HG02588 (cell line): ENCODE measurements at regions not wholly inside any gene's neighbourhood (a gene's known extent, or its start where the extent isn't known, plus 50 kb on each side); places are given as distances from the start of the nearest gene placed in this dataset.

Experiments
- ATAC-seq: cut with Tn5 transposase; IDR thresholded peaks from one replicate; pipeline ENCODE4 v1.9.1; 2021; ENCODE audit warnings: mild to moderate bottlenecking, moderate library complexity; ENCODE audit not compliant: unreplicated experiment

GRCh38 chr20:48257833-48258232, 472.6 kb upstream of the SULF2 start:
- ATAC-seq = no peak

- no peak for ATAC-seq
These were observed 462.7 kb upstream of the SULF2 start for GRCh38 chr20:48247961-48248360.

DNA sequence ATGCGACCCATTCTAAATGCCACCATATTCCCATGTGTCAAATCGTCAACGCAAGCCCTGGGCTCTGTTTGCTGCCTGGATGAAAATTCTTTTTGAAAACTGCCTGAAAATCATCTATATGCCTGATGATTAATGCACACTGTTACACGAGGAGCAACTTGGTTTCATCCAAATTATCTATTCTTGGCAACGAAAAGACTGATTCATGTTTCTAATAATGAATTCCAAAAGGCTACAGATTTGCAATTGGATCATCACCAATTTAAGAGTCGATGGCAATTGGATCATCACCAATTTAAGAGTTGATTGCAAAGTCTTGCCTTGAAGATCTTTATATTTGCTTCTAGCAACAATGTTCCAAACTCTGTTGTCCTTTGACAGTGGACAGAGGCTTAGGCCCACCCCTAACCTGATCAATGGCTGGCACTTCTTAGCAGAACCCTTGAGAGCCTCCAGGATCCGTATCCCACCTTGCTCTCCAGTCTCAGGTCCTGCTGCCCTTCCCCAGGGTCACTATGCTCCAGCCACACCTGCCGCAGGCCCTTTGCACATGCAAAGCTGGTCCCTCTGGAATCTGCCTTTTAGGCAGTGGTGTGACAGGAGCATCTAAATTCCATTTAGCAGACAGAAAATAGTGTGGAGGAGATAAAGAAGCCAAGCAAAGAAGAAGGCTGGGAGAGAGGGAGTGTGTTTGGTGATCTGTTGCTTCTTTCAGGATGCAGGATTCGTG, 460.9 kb upstream of the SULF2 start:
- no peak for ATAC-seq

DNA sequence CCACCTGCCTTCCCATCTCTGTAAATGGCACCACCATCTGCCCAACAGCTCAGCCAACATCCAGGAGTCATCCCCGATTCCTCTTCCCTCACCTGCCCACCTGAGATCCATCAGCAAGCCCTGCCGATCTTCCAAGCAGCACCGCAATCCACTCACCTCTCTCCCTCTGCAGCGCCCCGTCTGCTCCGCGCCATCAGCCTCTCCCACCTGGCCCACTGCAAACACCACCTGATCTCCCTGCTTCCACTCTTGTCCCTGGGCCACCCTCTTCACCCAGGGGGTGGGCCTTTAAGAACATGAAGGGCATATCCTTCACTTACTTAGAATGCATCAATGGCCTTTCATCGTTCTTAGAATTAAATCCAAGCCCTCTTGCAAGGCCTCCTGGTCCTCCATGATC, 457.3 kb upstream of the SULF2 start:
- no peak for ATAC-seq

DNA sequence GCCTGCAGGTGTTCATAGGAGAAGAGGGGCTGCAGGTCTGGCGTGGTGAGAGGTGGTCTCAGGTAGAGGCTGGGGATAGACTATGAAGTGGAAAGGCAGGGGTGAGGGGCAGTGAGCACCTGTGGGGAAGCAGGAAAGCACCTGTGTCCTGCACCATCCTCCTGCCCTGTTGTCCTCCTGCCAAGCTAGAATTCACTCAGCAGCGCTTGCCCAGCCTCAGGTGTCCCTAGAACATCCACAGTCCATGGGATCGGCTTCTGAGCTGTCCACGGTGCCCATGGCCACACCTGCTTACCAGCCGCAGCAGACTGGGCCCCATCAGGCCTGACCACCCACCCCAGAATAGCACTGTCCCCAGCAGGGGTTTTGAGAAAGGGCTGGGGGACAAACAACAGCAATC, 456.2 kb upstream of the SULF2 start:
- no peak for ATAC-seq

DNA sequence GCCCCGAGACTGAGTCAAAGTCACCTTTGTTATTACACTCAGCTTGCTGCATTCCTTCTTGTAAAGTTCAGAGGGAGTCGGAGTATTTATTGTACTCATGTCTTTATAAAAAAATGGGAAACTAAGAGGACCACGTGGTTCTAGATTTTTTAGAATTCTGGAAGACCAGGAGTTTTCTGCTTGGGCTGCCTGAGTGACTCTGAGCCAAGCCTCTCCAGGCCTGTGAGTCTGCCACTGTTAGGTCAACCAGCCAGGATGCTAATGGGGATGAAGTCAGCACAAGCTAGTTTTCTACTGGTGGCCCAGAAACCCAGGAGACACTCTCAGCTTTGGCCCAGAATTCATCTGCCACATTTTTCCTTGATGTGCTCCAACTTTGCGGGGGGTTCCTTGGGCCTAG, 453.5 kb upstream of the SULF2 start:
- ATAC-seq = no peak

- ATAC-seq = no peak
These were observed 453.0 kb upstream of the SULF2 start for GRCh38 chr20:48238326-48238725.

- ATAC-seq = no peak
These were observed 451.0 kb upstream of the SULF2 start for GRCh38 chr20:48236000-48236970.

DNA sequence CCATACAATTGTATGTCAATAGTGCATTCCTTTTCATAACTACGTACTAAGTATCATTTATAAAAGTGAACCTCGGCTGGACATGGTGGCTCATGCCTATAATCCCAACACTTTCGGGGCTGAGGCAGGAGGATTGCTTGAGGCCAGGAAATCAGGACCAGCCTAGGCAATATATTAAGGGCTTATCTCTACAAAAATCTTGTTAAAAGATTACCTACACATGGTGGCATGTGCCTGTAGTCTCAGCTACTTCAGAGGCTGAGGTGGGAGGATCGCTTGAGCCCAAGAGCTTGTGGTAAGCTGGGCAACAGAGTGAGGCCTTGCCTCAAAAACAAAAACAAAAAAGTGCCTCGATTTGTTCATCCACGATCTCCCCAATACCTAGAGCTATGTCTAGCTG, 449.7 kb upstream of the SULF2 start:
- no peak for ATAC-seq

- ATAC-seq = no peak
These were observed 446.1 kb upstream of the SULF2 start for GRCh38 chr20:48231253-48231930.

DNA sequence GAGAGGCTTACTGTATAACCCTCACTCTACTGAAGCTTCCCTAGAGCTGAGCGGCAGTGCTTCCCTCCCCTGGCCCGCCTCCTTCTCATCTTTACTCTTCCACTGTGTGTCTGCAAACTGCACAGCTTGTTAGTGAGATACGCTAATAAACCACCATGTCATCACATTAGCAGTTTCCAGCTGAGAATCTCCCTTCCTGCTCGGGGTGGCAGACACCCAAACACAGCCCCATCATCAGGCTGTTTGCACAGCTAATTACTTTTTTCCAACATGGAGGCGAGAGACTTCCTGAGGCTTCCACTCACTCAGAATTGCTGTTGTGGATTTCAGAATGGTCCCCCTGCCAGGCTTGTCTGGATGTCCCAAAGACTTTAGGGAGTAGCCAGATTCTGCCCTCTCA, 444.9 kb upstream of the SULF2 start:
- ATAC-seq = no peak

GRCh38 chr20:48227381-48227780, 442.1 kb upstream of the SULF2 start:
- ATAC-seq = no peak

DNA sequence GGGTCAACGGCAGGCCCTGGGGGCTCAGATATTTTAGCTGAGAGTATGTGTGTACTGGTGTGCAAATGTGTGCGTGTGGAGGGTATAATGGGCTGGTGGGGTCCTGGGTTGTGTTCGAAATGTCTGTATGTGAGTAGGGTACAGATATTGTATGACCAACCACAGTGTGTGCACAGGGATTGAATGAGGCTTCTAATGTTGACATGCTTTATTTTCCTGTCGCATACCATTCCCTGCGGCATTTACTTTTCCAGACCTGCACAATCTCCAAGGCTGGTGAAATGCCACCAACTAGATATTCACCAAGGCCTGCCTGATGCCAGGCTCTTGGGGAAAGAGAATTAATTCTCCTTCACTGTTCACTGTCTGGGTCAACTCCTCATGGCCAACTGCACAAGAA, 441.4 kb upstream of the SULF2 start:
- no peak for ATAC-seq

DNA sequence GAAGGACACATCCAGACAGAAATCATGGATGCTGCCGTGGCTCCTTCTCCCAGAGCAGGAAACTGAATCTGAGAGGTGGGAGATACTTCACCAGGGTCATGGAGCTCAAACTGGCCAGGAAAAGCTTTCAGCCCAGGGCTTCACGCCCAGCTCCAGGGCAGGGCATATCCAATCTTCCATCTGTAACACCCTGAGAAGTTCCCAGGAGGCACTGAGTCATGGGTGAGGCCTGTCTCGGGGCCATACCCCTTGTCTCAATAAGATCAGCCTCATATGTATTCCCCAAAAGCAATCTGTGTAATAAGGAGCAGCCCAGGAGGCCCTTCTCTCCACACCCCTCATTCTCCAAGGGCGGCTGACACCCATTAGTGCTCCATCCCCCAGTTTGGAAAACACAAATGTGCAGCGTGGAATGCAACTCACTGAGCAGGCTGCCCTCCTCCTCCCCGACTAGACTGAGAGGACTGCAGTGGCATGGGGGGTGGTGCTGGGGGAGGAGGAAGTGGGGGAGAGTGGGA, 439.3 kb upstream of the SULF2 start:
- ATAC-seq = no peak

- no peak for ATAC-seq
These were observed 438.4 kb upstream of the SULF2 start for GRCh38 chr20:48223715-48224114.

DNA sequence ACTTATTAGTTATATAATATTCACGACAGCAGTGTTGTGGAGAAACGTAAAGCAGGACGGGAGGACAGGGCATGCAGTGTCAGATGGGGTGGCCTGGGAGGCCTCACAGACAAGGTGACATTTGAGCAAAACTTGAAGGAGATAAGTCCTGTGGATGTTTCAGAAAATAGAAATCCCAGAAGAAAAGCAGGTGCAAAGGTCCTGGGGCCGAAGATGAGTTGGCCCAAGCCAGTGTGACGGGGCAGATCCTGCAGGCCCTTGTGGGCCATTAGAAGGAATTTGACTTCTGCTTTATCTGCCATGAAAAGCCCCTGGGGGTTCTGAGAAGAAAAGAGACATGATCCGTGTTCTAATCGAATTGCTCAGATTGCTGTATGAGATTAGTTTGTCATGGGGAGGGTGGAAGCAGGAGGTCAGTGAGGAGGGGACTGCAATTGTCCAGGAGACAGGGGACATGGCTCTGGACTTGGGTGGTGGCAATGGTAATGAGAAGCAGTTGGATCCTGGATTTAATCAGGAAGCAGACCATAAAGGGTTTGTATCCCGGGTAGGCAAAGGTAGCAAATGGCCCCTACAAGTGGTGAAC, 437.4 kb upstream of the SULF2 start:
- no peak for ATAC-seq

DNA sequence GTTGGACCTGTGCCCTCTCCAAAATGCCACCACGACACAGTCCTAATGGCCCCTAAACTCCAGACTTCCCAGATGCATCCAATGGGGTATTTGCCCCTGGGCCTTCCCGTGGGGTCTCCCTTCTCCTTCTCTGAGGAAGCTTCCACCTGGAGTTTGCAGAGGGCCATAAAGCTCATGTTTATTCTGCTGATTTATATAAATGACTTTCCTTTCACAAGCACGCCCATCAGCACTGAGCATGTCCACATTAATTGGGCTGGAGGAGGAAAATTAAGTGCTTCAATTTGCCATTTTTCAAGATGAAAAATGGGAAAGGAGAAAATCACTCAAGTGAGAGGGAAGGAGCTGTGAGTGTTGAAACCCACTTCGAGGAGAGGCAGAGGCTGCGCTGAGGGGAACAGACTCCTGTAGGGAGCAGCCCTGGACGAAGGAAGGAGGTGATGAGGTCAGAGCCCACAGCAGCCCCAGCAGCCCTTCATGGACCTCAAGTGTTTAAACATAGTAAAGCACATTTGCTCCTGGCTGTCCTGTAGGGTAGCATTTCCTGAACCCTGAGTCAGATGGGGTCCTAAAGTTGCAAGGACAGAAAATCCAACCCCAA, 434.9 kb upstream of the SULF2 start:
- ATAC-seq = no peak

GRCh38 chr20:48219306-48219705, 434.0 kb upstream of the SULF2 start:
- ATAC-seq = no peak

DNA sequence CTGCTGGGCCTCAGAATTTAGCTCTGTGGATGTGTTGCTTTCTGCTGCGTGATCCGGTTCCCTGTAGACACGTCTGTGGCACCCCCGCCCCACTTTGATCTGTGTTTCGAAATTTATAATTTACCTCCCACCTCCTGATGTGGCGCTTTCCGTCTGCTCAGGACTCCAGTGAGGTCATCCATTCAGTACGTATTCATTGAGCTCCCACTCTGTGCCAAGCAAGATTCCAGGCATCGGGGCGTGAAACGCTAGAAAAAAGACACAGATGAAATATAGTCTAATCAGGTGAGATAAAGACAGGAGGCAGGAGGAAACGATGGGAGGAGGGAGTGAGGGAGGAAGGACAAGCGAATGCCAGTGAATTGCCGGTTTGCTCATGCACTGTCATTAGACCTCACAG, 431.9 kb upstream of the SULF2 start:
- ATAC-seq = no peak

GRCh38 chr20:48215536-48215935, 430.3 kb upstream of the SULF2 start:
- ATAC-seq = no peak

- ATAC-seq = no peak
These were observed 429.3 kb upstream of the SULF2 start for GRCh38 chr20:48214601-48215000.
